ENCODE measurements at regions not wholly inside any gene's neighbourhood (a gene's known extent, or its start where the extent isn't known, plus 50 kb on each side); places are given as distances from the start of the nearest gene placed in this dataset.

- H3K9me3 Mint-ChIP-seq: no peaks in the 10 kb centered on the region
- DNase-seq (ENCODE audit: low read depth, low spot score): no peak
- no peak overlapping the region for H3K4me3 Mint-ChIP-seq
- no peaks in the 10 kb centered on the region for H3K4me1 Mint-ChIP-seq
- H3K27me3 Mint-ChIP-seq (ENCODE audit: low read depth): no peaks in the 10 kb centered on the region
- no peaks in the 10 kb centered on the region for H3K36me3 Mint-ChIP-seq (ENCODE audit: low read depth)
- no peak for TF ChIP-seq CTCF (conservative IDR thresholded peaks at IDR 0.05)
- peak overlapping the region; percentile 12 for H3K27ac Mint-ChIP-seq (ENCODE audit: unreplicated experiment)
Measured at GRCh38 chr10:70939441-70940003, 51.2 kb upstream of the PCBD1 start.

GRCh38 chr10:70940834-70941568 is 52.6 kb upstream of the PCBD1 start:
- Mint-ChIP-seq H3K4me1 (no peaks in the 10 kb centered on the region), H3K27ac (ENCODE audit: unreplicated experiment) (no peak overlapping the region), H3K4me3 (no peak overlapping the region), H3K9me3 (no peaks in the 10 kb centered on the region), H3K36me3 (ENCODE audit: low read depth) (no peaks in the 10 kb centered on the region), H3K27me3 (ENCODE audit: low read depth) (no peaks in the 10 kb centered on the region)
- TF ChIP-seq CTCF (conservative IDR thresholded peaks at IDR 0.05): no peak
- no peak for DNase-seq (ENCODE audit: low read depth, low spot score)

- TF ChIP-seq CTCF (conservative IDR thresholded peaks at IDR 0.05): no peak
- Mint-ChIP-seq H3K4me1 (no peaks in the 10 kb centered on the region), H3K4me3 (no peak overlapping the region), H3K27ac (ENCODE audit: unreplicated experiment) (no peak overlapping the region), H3K9me3 (no peaks in the 10 kb centered on the region), H3K36me3 (ENCODE audit: low read depth) (no peaks in the 10 kb centered on the region), H3K27me3 (ENCODE audit: low read depth) (no peaks in the 10 kb centered on the region)
- DNase-seq (ENCODE audit: low read depth, low spot score): no peak
Measured at GRCh38 chr10:70942125-70942524, 53.8 kb upstream of the PCBD1 start.

GRCh38 chr10:70942725-70943124 is 54.4 kb upstream of the PCBD1 start:
- H3K9me3 Mint-ChIP-seq: no peaks in the 10 kb centered on the region
- no peak overlapping the region for H3K27ac Mint-ChIP-seq (ENCODE audit: unreplicated experiment)
- H3K36me3 Mint-ChIP-seq (ENCODE audit: low read depth): no peaks in the 10 kb centered on the region
- H3K27me3 Mint-ChIP-seq (ENCODE audit: low read depth): no peaks in the 10 kb centered on the region
- no peaks in the 10 kb centered on the region for H3K4me1 Mint-ChIP-seq
- DNase-seq (ENCODE audit: low read depth, low spot score): no peak
- H3K4me3 Mint-ChIP-seq: no peak overlapping the region
- TF ChIP-seq CTCF (conservative IDR thresholded peaks at IDR 0.05): no peak

- no peak for DNase-seq (ENCODE audit: low read depth, low spot score)
- H3K27ac Mint-ChIP-seq (ENCODE audit: unreplicated experiment): no peak overlapping the region
- H3K9me3 Mint-ChIP-seq: no peaks in the 10 kb centered on the region
- H3K4me1 Mint-ChIP-seq: no peaks in the 10 kb centered on the region
- no peak overlapping the region for H3K4me3 Mint-ChIP-seq
- TF ChIP-seq CTCF (conservative IDR thresholded peaks at IDR 0.05): no peak
- H3K27me3 Mint-ChIP-seq (ENCODE audit: low read depth): no peaks in the 10 kb centered on the region
- H3K36me3 Mint-ChIP-seq (ENCODE audit: low read depth): no peaks in the 10 kb centered on the region
Measured at GRCh38 chr10:70943249-70943648, 54.9 kb upstream of the PCBD1 start.

Data from neural crest cell (in vitro differentiated cells).